MCF 10A (cell line): ENCODE measurements at regions not wholly inside any gene's neighbourhood (a gene's known extent, or its start where the extent isn't known, plus 50 kb on each side); places are given as distances from the start of the nearest gene placed in this dataset.

Experiments used
- BruUV-seq: library from RNA; stranded (reverse); fragments of 400-500 nt; replicated peaks from 2 replicates; lab custom pipeline; 2021; lab: Mats Ljungman, UMichigan
- CTCF ChIA-PET: fragments of 300-600 bp; sonication (Branson Sonifier 250); formaldehyde crosslinking; extraction: SDS; loops from one replicate; lab custom pipeline; 2021; ENCODE audit warnings: antibody characterized with exemption, inconsistent platforms; lab: Yijun Ruan, JAX
- POLR2A ChIA-PET: fragments of 300-600, 350-650 bp; sonication (Branson Sonifier 250); formaldehyde crosslinking; extraction: SDS; loops from one replicate; lab custom pipeline; 2020; ENCODE audit warnings: antibody characterized with exemption, inconsistent platforms; lab: Yijun Ruan, JAX
- DNase-seq: peaks from one replicate; pipeline ENCODE4 v3.0.0-alpha.2; 2018; ENCODE audit not compliant: unreplicated experiment
- H3K27ac Mint-ChIP-seq: one replicate; pipeline ENCODE4 v1.8.0; 2022; ENCODE audit warnings: mild to moderate bottlenecking, low read depth, mixed read lengths; ENCODE audit not compliant: unreplicated experiment
- H3K27me3 Mint-ChIP-seq: one replicate; pipeline ENCODE4 v1.8.0; 2022; ENCODE audit warnings: mixed read lengths; ENCODE audit not compliant: insufficient read depth, unreplicated experiment
- H3K36me3 Mint-ChIP-seq: one replicate; pipeline ENCODE4 v1.8.0; 2022; ENCODE audit warnings: mild to moderate bottlenecking, moderate library complexity, mixed read lengths; ENCODE audit not compliant: insufficient read depth, unreplicated experiment
- H3K4me1 Mint-ChIP-seq: one replicate; pipeline ENCODE4 v1.8.0; 2022; ENCODE audit warnings: mixed read lengths; ENCODE audit not compliant: insufficient read depth, unreplicated experiment
- H3K4me3 Mint-ChIP-seq: one replicate; pipeline ENCODE4 v1.8.0; 2022; ENCODE audit warnings: mild to moderate bottlenecking, moderate library complexity, mixed read lengths; ENCODE audit not compliant: unreplicated experiment
- H3K9me3 Mint-ChIP-seq: one replicate; pipeline ENCODE4 v1.8.0; 2022; ENCODE audit warnings: mixed read lengths; ENCODE audit not compliant: unreplicated experiment
- intact Hi-C: fragments of 100-400 bp; cut with micrococcal nuclease; formaldehyde crosslinking; loops from 2 replicates; pipeline ENCODE4 v1.14.1; 2022
- TF ChIP-seq, protein P1 (sequence below): fragments of 200-600 bp; IDR thresholded peaks from one replicate; pipeline ENCODE4 v1.8.0; 2022; ENCODE audit warnings: antibody characterized with exemption, mild to moderate bottlenecking; ENCODE audit not compliant: unreplicated experiment

DNA sequence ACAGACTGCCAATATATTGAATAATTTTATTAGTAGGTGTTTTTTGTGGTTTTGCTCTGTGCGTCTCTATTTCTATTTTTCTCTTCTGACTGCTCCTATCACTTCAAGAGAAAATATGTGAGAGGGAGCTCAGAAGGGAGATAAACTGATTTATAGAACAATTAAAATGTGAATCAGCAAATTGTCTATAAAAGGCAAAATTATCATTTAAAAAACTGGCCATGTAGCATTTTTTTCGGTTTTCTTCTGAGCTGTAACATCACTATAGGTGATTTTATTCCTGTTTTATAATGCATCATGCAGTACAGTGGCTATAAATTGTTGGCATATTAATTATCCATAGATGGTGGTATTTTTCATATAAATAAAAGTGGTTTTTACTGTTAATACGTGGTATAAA lies 416.5 kb downstream of the DOK5 start:
- H3K4me3 Mint-ChIP-seq = no peak overlapping the region
- no TSS peak for BruUV-seq
- peaks cover 11% of the 10 kb centered on the region for H3K27me3 Mint-ChIP-seq
- CTCF ChIA-PET = no interaction called here
- H3K36me3 Mint-ChIP-seq = no peaks in the 10 kb centered on the region
- no peak for DNase-seq
- intact Hi-C loops = no loop called here
- TF ChIP-seq, protein P1, sequence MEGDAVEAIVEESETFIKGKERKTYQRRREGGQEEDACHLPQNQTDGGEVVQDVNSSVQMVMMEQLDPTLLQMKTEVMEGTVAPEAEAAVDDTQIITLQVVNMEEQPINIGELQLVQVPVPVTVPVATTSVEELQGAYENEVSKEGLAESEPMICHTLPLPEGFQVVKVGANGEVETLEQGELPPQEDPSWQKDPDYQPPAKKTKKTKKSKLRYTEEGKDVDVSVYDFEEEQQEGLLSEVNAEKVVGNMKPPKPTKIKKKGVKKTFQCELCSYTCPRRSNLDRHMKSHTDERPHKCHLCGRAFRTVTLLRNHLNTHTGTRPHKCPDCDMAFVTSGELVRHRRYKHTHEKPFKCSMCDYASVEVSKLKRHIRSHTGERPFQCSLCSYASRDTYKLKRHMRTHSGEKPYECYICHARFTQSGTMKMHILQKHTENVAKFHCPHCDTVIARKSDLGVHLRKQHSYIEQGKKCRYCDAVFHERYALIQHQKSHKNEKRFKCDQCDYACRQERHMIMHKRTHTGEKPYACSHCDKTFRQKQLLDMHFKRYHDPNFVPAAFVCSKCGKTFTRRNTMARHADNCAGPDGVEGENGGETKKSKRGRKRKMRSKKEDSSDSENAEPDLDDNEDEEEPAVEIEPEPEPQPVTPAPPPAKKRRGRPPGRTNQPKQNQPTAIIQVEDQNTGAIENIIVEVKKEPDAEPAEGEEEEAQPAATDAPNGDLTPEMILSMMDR = no peak
- no peak overlapping the region for H3K27ac Mint-ChIP-seq
- H3K9me3 Mint-ChIP-seq = no peaks in the 10 kb centered on the region
- H3K4me1 Mint-ChIP-seq = no peaks in the 10 kb centered on the region
- POLR2A ChIA-PET = no interaction called here

DNA sequence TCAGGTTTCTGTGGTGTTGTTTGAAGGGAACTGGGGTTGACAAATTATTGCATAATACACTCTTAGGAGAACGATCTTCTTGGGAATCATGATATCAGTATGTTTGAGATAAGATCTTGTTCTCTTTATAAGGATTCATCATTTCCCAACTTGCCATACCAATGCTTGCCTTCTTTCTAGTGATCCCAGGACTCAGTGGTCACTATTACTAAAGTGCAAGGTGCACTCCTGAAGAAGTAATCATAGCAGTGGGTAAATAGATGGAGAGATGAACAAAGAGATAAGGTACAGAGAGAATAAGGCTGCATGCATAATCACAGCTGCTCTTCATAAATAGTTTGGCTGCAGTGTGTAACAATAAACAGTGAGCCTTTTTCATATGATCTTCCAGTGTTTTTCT lies 404.0 kb downstream of the DOK5 start:
- Mint-ChIP-seq H3K27me3 (no peaks in the 10 kb centered on the region), H3K9me3 (no peaks in the 10 kb centered on the region)

DNA sequence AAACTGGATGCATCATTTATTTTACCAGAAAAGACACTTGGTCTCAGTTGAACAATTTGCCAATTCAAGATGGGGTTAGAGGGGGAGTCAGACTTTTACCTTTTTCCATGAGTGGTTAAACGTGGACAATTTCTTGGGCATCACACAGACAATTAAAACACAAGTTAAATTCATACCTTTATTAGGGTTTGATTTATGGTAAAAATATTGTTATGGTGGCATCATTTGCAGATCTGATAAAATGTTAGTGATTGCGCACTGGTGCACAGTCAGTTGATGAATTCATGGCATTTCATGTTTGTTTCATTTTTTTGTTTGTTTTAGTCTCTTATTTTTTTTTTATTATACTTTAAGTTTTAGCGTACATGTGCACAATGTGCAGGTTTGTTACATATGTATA lies 399.9 kb downstream of the DOK5 start:
- DNase-seq = no peak
- TF ChIP-seq, protein P1 = no peak
- ChIA-PET CTCF (no interaction called here), POLR2A (no interaction called here)
- intact Hi-C loops = no loop called here
- Mint-ChIP-seq H3K9me3 (peaks cover 7% of the 10 kb centered on the region), H3K36me3 (no peaks in the 10 kb centered on the region), H3K27ac (no peak overlapping the region), H3K4me1 (no peaks in the 10 kb centered on the region), H3K27me3 (peaks cover 12% of the 10 kb centered on the region), H3K4me3 (no peak overlapping the region)
- no TSS peak for BruUV-seq

More for the DNA sequence above, 404.0 kb downstream of the DOK5 start:
- TF ChIP-seq, protein P1 = no peak
- Mint-ChIP-seq H3K36me3 (no peaks in the 10 kb centered on the region), H3K4me1 (no peaks in the 10 kb centered on the region), H3K4me3 (no peak overlapping the region), H3K27ac (no peak overlapping the region)
- BruUV-seq = no TSS peak
- CTCF ChIA-PET = no interaction called here
- POLR2A ChIA-PET = no interaction called here
- no peak for DNase-seq
- intact Hi-C loops = no loop called here

- Mint-ChIP-seq H3K36me3 (no peaks in the 10 kb centered on the region), H3K27ac (no peak overlapping the region), H3K4me1 (no peaks in the 10 kb centered on the region), H3K27me3 (peaks cover 12% of the 10 kb centered on the region), H3K9me3 (peaks cover 7% of the 10 kb centered on the region), H3K4me3 (no peak overlapping the region)
- CTCF ChIA-PET = interaction anchor here (0.6 kb wide), 1 partner anchor 26 kb away, joined by 3 read pairs; no protein-coding TSS in a partner anchor
- BruUV-seq = no TSS peak
- no peak for DNase-seq
- TF ChIP-seq, protein P1 = no peak
- intact Hi-C loops = no loop called here
- POLR2A ChIA-PET = no interaction called here
These were observed 399.3 kb downstream of the DOK5 start for GRCh38 chr20:54874718-54875117.
